ENCODE measurements at regions not wholly inside any gene's neighbourhood (a gene's known extent, or its start where the extent isn't known, plus 50 kb on each side); places are given as distances from the start of the nearest gene placed in this dataset.

GRCh38 chr10:131519723-131520605, 208.4 kb upstream of the TCERG1L start:
- ChIA-PET POLR2A (no interaction called here), CTCF (no interaction called here)
- no peaks in the 10 kb centered on the region for H3K36me3 ChIP-seq (ENCODE audit: control insufficient read depth, insufficient read depth, low read length)
- no peaks in the 10 kb centered on the region for H3K27me3 ChIP-seq (ENCODE audit: control insufficient read depth, insufficient read depth, low read length)
- no peak for TF ChIP-seq CTCF (IDR thresholded peaks at IDR 0.05; ENCODE audit: insufficient read depth, low read depth, low read length)
- DNase-seq (ENCODE audit: low read depth) = no peak
- no peak overlapping the region for H3K4me3 ChIP-seq (ENCODE audit: low read depth, low read length)

- ChIA-PET POLR2A (no interaction called here), CTCF (no interaction called here)
- no peaks in the 10 kb centered on the region for H3K36me3 ChIP-seq (ENCODE audit: control insufficient read depth, insufficient read depth, low read length)
- no peak overlapping the region for H3K4me3 ChIP-seq (ENCODE audit: low read depth, low read length)
- no peaks in the 10 kb centered on the region for H3K27me3 ChIP-seq (ENCODE audit: control insufficient read depth, insufficient read depth, low read length)
- no peak for TF ChIP-seq CTCF (IDR thresholded peaks at IDR 0.05; ENCODE audit: insufficient read depth, low read depth, low read length)
- no peak for DNase-seq (ENCODE audit: low read depth)
These were observed 220.0 kb upstream of the TCERG1L start for GRCh38 chr10:131531265-131532190.

GRCh38 chr10:131532291-131532690, 220.8 kb upstream of the TCERG1L start:
- TF ChIP-seq CTCF (IDR thresholded peaks at IDR 0.05; ENCODE audit: insufficient read depth, low read depth, low read length) = no peak
- no peaks in the 10 kb centered on the region for H3K27me3 ChIP-seq (ENCODE audit: control insufficient read depth, insufficient read depth, low read length)
- no peaks in the 10 kb centered on the region for H3K36me3 ChIP-seq (ENCODE audit: control insufficient read depth, insufficient read depth, low read length)
- CTCF ChIA-PET = no interaction called here
- DNase-seq (ENCODE audit: low read depth) = no peak
- no peak overlapping the region for H3K4me3 ChIP-seq (ENCODE audit: low read depth, low read length)
- POLR2A ChIA-PET = no interaction called here

GRCh38 chr10:131532745-131533341, 221.3 kb upstream of the TCERG1L start:
- TF ChIP-seq CTCF (IDR thresholded peaks at IDR 0.05; ENCODE audit: insufficient read depth, low read depth, low read length) = no peak

More at GRCh38 chr10:131532745-131533341, 221.3 kb upstream of the TCERG1L start:
- H3K36me3 ChIP-seq (ENCODE audit: control insufficient read depth, insufficient read depth, low read length) = no peaks in the 10 kb centered on the region
- ChIA-PET CTCF (no interaction called here), POLR2A (no interaction called here)
- no peak overlapping the region for H3K4me3 ChIP-seq (ENCODE audit: low read depth, low read length)
- no peaks in the 10 kb centered on the region for H3K27me3 ChIP-seq (ENCODE audit: control insufficient read depth, insufficient read depth, low read length)
- DNase-seq (ENCODE audit: low read depth) = no peak
